ENCODE measurements at regions not wholly inside any gene's neighbourhood (a gene's known extent, or its start where the extent isn't known, plus 50 kb on each side); places are given as distances from the start of the nearest gene placed in this dataset.

GRCh38 chr10:54940418-54940817 is 139.4 kb upstream of the PCDH15 start:
- no peak for DNase-seq

- DNase-seq = no peak
Observed at GRCh38 chr10:54914049-54914448, 113.0 kb upstream of the PCDH15 start.

GRCh38 chr10:54909165-54909564 is 108.1 kb upstream of the PCDH15 start:
- no peak for DNase-seq

- no peak for DNase-seq
Observed at GRCh38 chr10:54908019-54908418, 107.0 kb upstream of the PCDH15 start.

GRCh38 chr10:54906940-54907339 is 105.9 kb upstream of the PCDH15 start:
- no peak for DNase-seq

- no peak for DNase-seq
Observed at GRCh38 chr10:54905578-54906192, 104.7 kb upstream of the PCDH15 start.

- DNase-seq = no peak
Observed at GRCh38 chr10:54904833-54905232, 103.8 kb upstream of the PCDH15 start.

GRCh38 chr10:54903745-54904144 is 102.7 kb upstream of the PCDH15 start:
- no peak for DNase-seq

GRCh38 chr10:54900584-54900983 is 99.6 kb upstream of the PCDH15 start:
- DNase-seq = no peak

- no peak for DNase-seq
Observed at GRCh38 chr10:54880996-54881395, 80.0 kb upstream of the PCDH15 start.

GRCh38 chr10:54869022-54869421 is 68.0 kb upstream of the PCDH15 start:
- no peak for DNase-seq

GRCh38 chr10:54866666-54867065 is 65.6 kb upstream of the PCDH15 start:
- DNase-seq = no peak

GRCh38 chr10:54854843-54855242 is 53.8 kb upstream of the PCDH15 start:
- no peak for DNase-seq

- no peak for DNase-seq
Observed at GRCh38 chr10:54854389-54854788, 53.4 kb upstream of the PCDH15 start.

GRCh38 chr10:54853883-54854282 is 52.9 kb upstream of the PCDH15 start:
- no peak for DNase-seq
